ENCODE measurements at regions not wholly inside any gene's neighbourhood (a gene's known extent, or its start where the extent isn't known, plus 50 kb on each side); places are given as distances from the start of the nearest gene placed in this dataset.

GRCh38 chr4:127370604-127371003 lies 262.2 kb upstream of the INTU start:
- no peak for TF ChIP-seq SUZ12 (IDR thresholded peaks at IDR 0.05; ENCODE audit: extremely low read depth, insufficient read depth, insufficient read length)
- no peak for TF ChIP-seq YY1 (IDR thresholded peaks at IDR 0.05; ENCODE audit: insufficient read depth, insufficient read length)
- TF ChIP-seq ZNF274 (IDR thresholded peaks at IDR 0.05; ENCODE audit: low read depth, low read length) = no peak
